ENCODE measurements at regions not wholly inside any gene's neighbourhood (a gene's known extent, or its start where the extent isn't known, plus 50 kb on each side); places are given as distances from the start of the nearest gene placed in this dataset.

GRCh38 chr20:40173872-40174271, 515.2 kb downstream of the MAFB start:
- no peak for TF ChIP-seq POLR2A (IDR thresholded peaks at IDR 0.05; ENCODE audit: low read length)
- TF ChIP-seq GATA1 (IDR thresholded peaks at IDR 0.05; ENCODE audit: low read depth, low read length) = no peak
